SK-N-MC (cell line): ENCODE measurements at regions not wholly inside any gene's neighbourhood (a gene's known extent, or its start where the extent isn't known, plus 50 kb on each side); places are given as distances from the start of the nearest gene placed in this dataset.

ENCODE experiments used
- EZH2 ChIP-seq: fragments of 200-600 bp; sonication (generic); IDR thresholded peaks from one replicate; pipeline ENCODE4 v1.6.1; 2017; ENCODE audit warnings: antibody characterized with exemption
- POLR2AphosphoS5 ChIP-seq: IDR thresholded peaks from 2 replicates; pipeline ENCODE4 v1.6.1; 2012; ENCODE audit warnings: mild to moderate bottlenecking, low read depth, low read length, borderline replicate concordance

GRCh38 chr3:154953538-154953937, 126.6 kb upstream of the MME start:
- TF ChIP-seq POLR2AphosphoS5 (no peak), EZH2 (no peak)
